HCT116 (cell line): ENCODE measurements at regions not wholly inside any gene's neighbourhood (a gene's known extent, or its start where the extent isn't known, plus 50 kb on each side); places are given as distances from the start of the nearest gene placed in this dataset.

Source experiments
- ATAC-seq: fragments of 200-7000 bp; cut with Tn5 transposase; 2 replicates; pipeline ENCODE4 v1.9.1; 2020; ENCODE audit warnings: mild to moderate bottlenecking, moderate library complexity
- BruUV-seq: library from RNA; stranded (reverse); fragments of 400-500 nt; replicated peaks from 2 replicates; lab custom pipeline; 2021; lab: Mats Ljungman, UMichigan
- CTCF ChIA-PET: fragments of 300-600 bp; sonication (Branson Sonifier 250); formaldehyde crosslinking; loops from one replicate; lab custom pipeline; 2021; ENCODE audit warnings: antibody characterized with exemption; lab: Charles Lee
- POLR2A ChIA-PET: fragments of 300-600, 350-600 bp; sonication (Branson Sonifier 250); formaldehyde crosslinking; loops from one replicate; lab custom pipeline; 2021; ENCODE audit warnings: antibody characterized with exemption; lab: Charles Lee
- RAD21 ChIA-PET, 2 experiments: fragments of 300-600 bp; sonication (Branson Sonifier 250); formaldehyde crosslinking; loops; one replicate each; lab custom pipeline; 2023; ENCODE audit warnings: low total read pairs in 2 of 2; ENCODE audit not compliant: uncharacterized antibody in 2 of 2, unreplicated experiment in 2 of 2, low non-redundant PET in 1 of 2; lab: Charles Lee
- DNase-seq: peaks from one replicate; pipeline ENCODE4 v3.0.0-alpha.2; 2010; ENCODE audit warnings: low read depth, low spot score
- H2AFZ ChIP-seq: fragments of 200-600 bp; shearing (Covaris generic), sonication (generic); 2 replicates; pipeline ENCODE4 v1.6.1; 2017; ENCODE audit warnings: low read depth, mixed run types, mixed read lengths, antibody characterized with exemption, low read length; ENCODE audit not compliant: poor library complexity, severe bottlenecking
- H3K27ac ChIP-seq: 2 replicates; pipeline ENCODE4 v1.5.1; 2012; ENCODE audit warnings: low read depth, low read length
- H3K27me3 ChIP-seq: fragments of 200-600 bp; sonication (generic); 2 replicates; pipeline ENCODE4 v1.6.1; 2016; ENCODE audit warnings: mixed run types, low read length, mixed read lengths; ENCODE audit not compliant: insufficient read depth
- H3K36me3 ChIP-seq, 2 experiments: fragments of 200-500 bp in 1 of 2; fragments of 200-600 bp in 1 of 2; sonication (Bioruptor generic) in 1 of 2; sonication (generic) in 1 of 2; 2 replicates each; pipeline versions ENCODE4 v1.5.1 to v1.6.1; 2014 to 2016; ENCODE audit warnings: low read length in 2 of 2, inconsistent platforms in 1 of 2, mixed read lengths in 1 of 2, mixed run types in 1 of 2; ENCODE audit not compliant: insufficient read depth in 2 of 2, control insufficient read depth in 1 of 2
- H3K4me1 ChIP-seq, 2 experiments: fragments of 200-600 bp in 1 of 2; sonication (generic) in 1 of 2; 2 replicates each; pipeline versions ENCODE4 v1.5.1 to v1.6.1; 2012 to 2017; ENCODE audit warnings: low read length in 2 of 2, inconsistent platforms in 1 of 2, mild to moderate bottlenecking in 1 of 2, mixed read lengths in 1 of 2, mixed run types in 1 of 2, moderate library complexity in 1 of 2; ENCODE audit not compliant: insufficient read depth in 2 of 2, control insufficient read depth in 1 of 2
- H3K4me2 ChIP-seq: fragments of 200-600 bp; sonication (generic); 2 replicates; pipeline ENCODE4 v1.6.1; 2017; ENCODE audit warnings: mixed run types, low read length, mixed read lengths
- H3K4me3 ChIP-seq, 2 experiments: fragments of 200-600 bp in 1 of 2; sonication (generic) in 1 of 2; replicated peaks in 1 of 2; 2 replicates each; pipeline ENCODE4 v1.5.1; 2011 to 2016; ENCODE audit warnings: low read length in 2 of 2, control low read depth in 1 of 2, low read depth in 1 of 2, mild to moderate bottlenecking in 1 of 2, mixed read lengths in 1 of 2, mixed run types in 1 of 2
- H3K79me2 ChIP-seq: fragments of 200-600 bp; sonication (generic); 2 replicates; pipeline ENCODE4 v1.6.1; 2017; ENCODE audit warnings: mild to moderate bottlenecking, mixed run types, low read length, moderate library complexity, mixed read lengths; ENCODE audit not compliant: insufficient read depth
- H3K9ac ChIP-seq: fragments of 200-600 bp; sonication (generic); 2 replicates; pipeline ENCODE4 v1.6.1; 2016; ENCODE audit warnings: low read length, mixed read lengths
- H3K9me2 ChIP-seq: fragments of 200-600 bp; sonication (generic), shearing (Covaris generic); 2 replicates; pipeline ENCODE4 v1.6.1; 2017; ENCODE audit warnings: mixed run types, mild to moderate bottlenecking, moderate library complexity; ENCODE audit not compliant: insufficient read depth
- H3K9me3 ChIP-seq, 2 experiments: fragments of 200-500 bp in 1 of 2; fragments of 200-600 bp in 1 of 2; sonication (Bioruptor generic) in 1 of 2; sonication (generic) in 1 of 2; 2 replicates each; pipeline ENCODE4 v1.6.1; 2014 to 2017; ENCODE audit warnings: low read length in 2 of 2, mixed read lengths in 2 of 2, inconsistent platforms in 1 of 2, low read depth in 1 of 2, mild to moderate bottlenecking in 1 of 2, mixed run types in 1 of 2, moderate library complexity in 1 of 2; ENCODE audit not compliant: control insufficient read depth in 1 of 2, insufficient read depth in 1 of 2
- H4K20me1 ChIP-seq: fragments of 200-600 bp; sonication (generic), shearing (Covaris generic); 2 replicates; pipeline ENCODE4 v1.6.1; 2017; ENCODE audit warnings: mixed run types, mild to moderate bottlenecking, moderate library complexity; ENCODE audit not compliant: insufficient read depth
- FOSL1 ChIP-seq: IDR thresholded peaks from 2 replicates; pipeline ENCODE4 v1.6.1; 2012; ENCODE audit warnings: low read depth
- ZFX ChIP-seq: fragments of 450-650 bp; IDR thresholded peaks from 2 replicates; pipeline ENCODE4 v1.6.1; 2017
- intact Hi-C: fragments of 100-400 bp; cut with micrococcal nuclease; formaldehyde crosslinking; loops from 2 replicates; pipeline ENCODE4 v1.10.0; 2022
- TF ChIP-seq, protein P1 (sequence below): IDR thresholded peaks from 2 replicates; pipeline ENCODE4 v1.6.1; 2011; ENCODE audit warnings: mild to moderate bottlenecking, low read length, moderate library complexity; ENCODE audit not compliant: insufficient replicate concordance; ENCODE audit errors: extremely low read depth

DNA sequence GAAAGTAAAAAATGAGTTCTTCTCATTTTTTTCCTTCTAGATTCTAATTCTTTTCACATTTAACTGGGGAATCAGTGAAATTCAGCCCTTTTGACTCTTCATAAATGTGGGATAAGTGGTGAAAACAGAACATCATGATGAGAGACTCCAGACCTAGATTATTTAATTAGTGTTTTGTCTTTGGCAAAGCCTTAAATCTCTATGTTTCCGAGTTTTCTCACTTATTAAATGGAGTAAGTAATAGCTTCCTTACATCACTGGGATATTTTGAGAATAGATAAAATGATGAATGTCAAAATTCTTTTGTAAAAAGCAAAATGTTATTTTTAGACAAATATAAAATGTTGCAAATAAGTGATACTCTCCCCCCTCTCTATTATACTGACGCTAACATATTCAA, 468.6 kb upstream of the ARRDC3 start:
- ChIA-PET POLR2A (no interaction called here), RAD21 (no interaction called here), CTCF (no interaction called here)
- intact Hi-C loops: no loop called here
- Histone ChIP-seq H3K9ac (no peak overlapping the region), H3K79me2 (no peaks in the 10 kb centered on the region), H3K4me1 (peaks cover 12 to 32% of the 10 kb centered on the region in 2 experiments; a peak in 3 of 4 replicates), H3K36me3 (no peaks in the 10 kb centered on the region), H3K27ac (no peak overlapping the region), H3K9me3 (no peaks in the 10 kb centered on the region), H2AFZ (peak overlapping the region; percentile 26), H3K9me2 (no peaks in the 10 kb centered on the region), H3K27me3 (no peaks in the 10 kb centered on the region), H4K20me1 (no peaks in the 10 kb centered on the region), H3K4me2 (no peak overlapping the region), H3K4me3 (no peak overlapping the region)
- no peak for ATAC-seq
- BruUV-seq: no TSS peak
- no peak for DNase-seq
- TF ChIP-seq, protein P1, sequence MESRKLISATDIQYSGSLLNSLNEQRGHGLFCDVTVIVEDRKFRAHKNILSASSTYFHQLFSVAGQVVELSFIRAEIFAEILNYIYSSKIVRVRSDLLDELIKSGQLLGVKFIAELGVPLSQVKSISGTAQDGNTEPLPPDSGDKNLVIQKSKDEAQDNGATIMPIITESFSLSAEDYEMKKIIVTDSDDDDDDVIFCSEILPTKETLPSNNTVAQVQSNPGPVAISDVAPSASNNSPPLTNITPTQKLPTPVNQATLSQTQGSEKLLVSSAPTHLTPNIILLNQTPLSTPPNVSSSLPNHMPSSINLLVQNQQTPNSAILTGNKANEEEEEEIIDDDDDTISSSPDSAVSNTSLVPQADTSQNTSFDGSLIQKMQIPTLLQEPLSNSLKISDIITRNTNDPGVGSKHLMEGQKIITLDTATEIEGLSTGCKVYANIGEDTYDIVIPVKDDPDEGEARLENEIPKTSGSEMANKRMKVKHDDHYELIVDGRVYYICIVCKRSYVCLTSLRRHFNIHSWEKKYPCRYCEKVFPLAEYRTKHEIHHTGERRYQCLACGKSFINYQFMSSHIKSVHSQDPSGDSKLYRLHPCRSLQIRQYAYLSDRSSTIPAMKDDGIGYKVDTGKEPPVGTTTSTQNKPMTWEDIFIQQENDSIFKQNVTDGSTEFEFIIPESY: no peak

DNA sequence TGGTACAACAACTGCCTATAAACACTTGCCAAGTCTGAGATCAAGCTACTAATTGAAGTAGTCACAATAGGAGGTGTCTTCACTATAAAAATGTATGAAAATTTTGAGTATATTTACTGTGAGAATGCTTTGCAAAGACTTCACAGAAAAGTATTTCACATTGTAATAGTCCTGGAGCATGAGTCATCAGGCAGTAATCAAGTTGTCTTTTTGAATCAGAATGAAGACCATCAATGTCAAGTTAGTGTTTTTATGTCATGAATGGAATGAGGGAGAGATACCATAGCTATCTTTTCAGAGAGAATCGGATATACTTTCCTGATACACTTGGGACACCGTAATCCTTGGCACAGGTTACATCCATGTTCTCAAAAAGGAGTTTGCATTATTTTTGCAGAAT, 466.9 kb upstream of the ARRDC3 start:
- RAD21 ChIA-PET: no interaction called here
- intact Hi-C loops: no loop called here
- H3K79me2 ChIP-seq: no peaks in the 10 kb centered on the region
- no peaks in the 10 kb centered on the region for H3K9me3 ChIP-seq
- no peak overlapping the region for H3K27ac ChIP-seq
- POLR2A ChIA-PET: no interaction called here
- no peaks in the 10 kb centered on the region for H3K27me3 ChIP-seq
- CTCF ChIA-PET: no interaction called here
- H3K4me2 ChIP-seq: peak overlapping the region; percentile 1; the same call in 1 of the 2 replicates
- BruUV-seq: no TSS peak
- TF ChIP-seq FOSL1 (peak; percentile 47; the same call in 1 of the 2 replicates), ZFX (no peak)
- TF ChIP-seq, all 23 proteins: peak for 1
- Histone ChIP-seq H2AFZ (peak overlapping the region; percentile 41), H3K9ac (no peak overlapping the region), H4K20me1 (no peaks in the 10 kb centered on the region), H3K4me3 (no peak overlapping the region), H3K36me3 (no peaks in the 10 kb centered on the region), H3K9me2 (no peaks in the 10 kb centered on the region), H3K4me1 (peaks cover 12 to 32% of the 10 kb centered on the region in 2 experiments; a peak in 3 of 4 replicates)
- DNase-seq (no peak), ATAC-seq (no peak)
